HepG2 (cell line): ENCODE measurements at regions not wholly inside any gene's neighbourhood (a gene's known extent, or its start where the extent isn't known, plus 50 kb on each side); places are given as distances from the start of the nearest gene placed in this dataset.

ENCODE experiments used
- ATAC-seq: fragments of 200-7000 bp; cut with Tn5 transposase; 3 replicates; pipeline ENCODE4 v1.9.1; 2020; ENCODE audit warnings: mild to moderate bottlenecking, moderate library complexity
- BruUV-seq: library from RNA; stranded (reverse); fragments of 400-500 nt; replicated peaks from 2 replicates; lab custom pipeline; 2021; lab: Mats Ljungman, UMichigan
- CTCF ChIA-PET: fragments of 300-600 bp; formaldehyde crosslinking; extraction: SDS; loops from one replicate; lab custom pipeline; 2021; ENCODE audit warnings: low total read pairs, inconsistent platforms, low intra/inter-chr PET ratio; lab: Yijun Ruan, JAX
- POLR2A ChIA-PET: fragments of 350-600 bp; sonication (Branson Sonifier 250); formaldehyde crosslinking; loops from one replicate; lab custom pipeline; 2020; ENCODE audit warnings: antibody characterized with exemption, inconsistent platforms; lab: Yijun Ruan, JAX
- DNase-seq: peaks from one replicate; pipeline ENCODE4 v3.0.0-alpha.2; 2015; ENCODE audit warnings: low spot score
- FAIRE-seq: peaks from 3 replicates; lab custom pipeline; 2011; peaks lifted over from hg19 to GRCh38; lab: Jason Lieb, UNC
- H2AFZ ChIP-seq: one replicate; pipeline ENCODE4 v1.6.1; 2011; ENCODE audit warnings: low read length, inconsistent platforms
- H3K27ac ChIP-seq: fragments of 300-600 bp; 3 replicates; pipeline ENCODE4 v1.8.0; 2011; ENCODE audit warnings: mixed run types, mild to moderate bottlenecking, mixed read lengths, low read length, inconsistent platforms; ENCODE audit not compliant: insufficient read depth; ENCODE audit errors: extremely low read length
- H3K27me3 ChIP-seq, 2 experiments: fragments of 200-600 bp in 1 of 2; 2 replicates in 1 of 2; 3 replicates in 1 of 2; pipeline versions ENCODE4 v1.6.0 to v1.8.0; 2011; ENCODE audit warnings: low read length in 2 of 2, mild to moderate bottlenecking in 2 of 2, moderate library complexity in 2 of 2, inconsistent platforms in 1 of 2; ENCODE audit not compliant: insufficient read depth in 2 of 2, control insufficient read depth in 1 of 2
- H3K36me3 ChIP-seq, 2 experiments: fragments of 200-600 bp in 1 of 2; replicated peaks in 1 of 2; 2 replicates in 1 of 2; 3 replicates in 1 of 2; pipeline versions ENCODE4 v1.5.1 to v1.8.0; 2011; ENCODE audit warnings: low read length in 2 of 2, inconsistent platforms in 1 of 2; ENCODE audit not compliant: insufficient read depth in 2 of 2, control insufficient read depth in 1 of 2
- H3K4me1 ChIP-seq: 2 replicates; pipeline ENCODE4 v1.5.1; 2012; ENCODE audit warnings: low read length, inconsistent platforms; ENCODE audit not compliant: insufficient read depth
- H3K4me2 ChIP-seq: 2 replicates; pipeline ENCODE4 v1.6.0; 2011; ENCODE audit warnings: low read depth, low read length, inconsistent platforms
- H3K4me3 ChIP-seq, 3 experiments: fragments of 200-600 bp in 1 of 3; sonication (generic), shearing (Covaris generic) in 1 of 3; replicated peaks in 1 of 3; 2 replicates each; pipeline ENCODE4 v1.5.1; 2011 to 2016; ENCODE audit warnings: low read length in 3 of 3, inconsistent platforms in 2 of 3, low read depth in 2 of 3, mild to moderate bottlenecking in 2 of 3, control low read depth in 1 of 3, mixed read lengths in 1 of 3; ENCODE audit not compliant: insufficient read depth in 1 of 3
- H3K79me2 ChIP-seq: one replicate; pipeline ENCODE4 v1.6.1; 2011; ENCODE audit warnings: low read length, inconsistent platforms; ENCODE audit not compliant: insufficient read depth
- H3K9ac ChIP-seq: 2 replicates; pipeline ENCODE4 v1.6.0; 2011; ENCODE audit warnings: mild to moderate bottlenecking, low read depth, low read length, inconsistent platforms; ENCODE audit not compliant: insufficient read depth
- H3K9me3 ChIP-seq: 2 replicates; pipeline ENCODE4 v1.5.1; 2012; ENCODE audit warnings: mild to moderate bottlenecking, low read length
- H4K20me1 ChIP-seq: 2 replicates; pipeline ENCODE4 v1.6.0; 2011; ENCODE audit warnings: inconsistent platforms, mild to moderate bottlenecking, low read length, moderate library complexity; ENCODE audit not compliant: insufficient read depth
- ATM ChIP-seq: fragments of 450-650 bp; IDR thresholded peaks from 2 replicates; pipeline ENCODE4 v1.7.1; 2017; ENCODE audit warnings: mild to moderate bottlenecking, borderline replicate concordance
- HNRNPK ChIP-seq: fragments of 200-400 bp; formaldehyde crosslinking; IDR thresholded peaks from 2 replicates; pipeline ENCODE4 v1.6.1; 2018; ENCODE audit warnings: low read length, low read depth, moderate library complexity, mild to moderate bottlenecking; ENCODE audit not compliant: poor library complexity, severe bottlenecking
- SPEN ChIP-seq: sonication (generic); formaldehyde crosslinking; IDR thresholded peaks from 2 replicates; pipeline ENCODE4 v1.5.1; 2020; ENCODE audit warnings: low read depth, mild to moderate bottlenecking, missing genetic modification reagents
- ZFAT ChIP-seq: sonication (generic); formaldehyde crosslinking; conservative IDR thresholded peaks from 2 replicates; pipeline ENCODE4 v1.8.1; 2023; ENCODE audit warnings: missing genetic modification reagents, inconsistent platforms
- ZKSCAN1 ChIP-seq: fragments of 150-350 bp; IDR thresholded peaks from 2 replicates; pipeline ENCODE4 v1.6.1; 2014; ENCODE audit warnings: low read length
- ZNF10 ChIP-seq: sonication (generic); formaldehyde crosslinking; IDR thresholded peaks from 2 replicates; pipeline ENCODE4 v1.4.0; 2020; ENCODE audit warnings: mild to moderate bottlenecking, low read depth, missing genetic modification reagents, borderline replicate concordance
- ZNF615 ChIP-seq: sonication (generic); formaldehyde crosslinking; IDR thresholded peaks from 2 replicates; pipeline ENCODE4 v1.5.0; 2020; ENCODE audit warnings: mild to moderate bottlenecking, missing genetic modification reagents, borderline replicate concordance
- ZNF652 ChIP-seq: IDR thresholded peaks from 2 replicates; pipeline ENCODE4 v1.6.1; 2016; ENCODE audit warnings: low read depth, borderline replicate concordance
- ZNF775 ChIP-seq: sonication (generic); formaldehyde crosslinking; IDR thresholded peaks from 2 replicates; pipeline ENCODE4 v1.4.0; 2020; ENCODE audit warnings: missing genetic modification reagents, mild to moderate bottlenecking, moderate library complexity, borderline replicate concordance
- WGBS: methylation state at CpG from one replicate; pipeline ENCODE4 v1.1.6; 2017; ENCODE audit warnings: low lambda C conversion rate; 5-methylcytosine and 5-hydroxymethylcytosine counted together
- in situ Hi-C: cut with HindIII; loops from 2 replicates; pipeline ENCODE4 v1.10.0; 2017; ENCODE audit warnings: low pct_unique_long_range_greater_than_20kb; ENCODE audit not compliant: extremely low pct_ligation_motif_present
- intact Hi-C: fragments of 100-400 bp; cut with micrococcal nuclease; formaldehyde crosslinking; loops from one replicate; pipeline ENCODE4 v1.10.0; 2022; ENCODE audit not compliant: unreplicated experiment
- TF ChIP-seq, protein P1 (sequence below): sonication (generic); formaldehyde crosslinking; IDR thresholded peaks from 2 replicates; pipeline ENCODE4 v1.9.0; 2021; ENCODE audit warnings: mild to moderate bottlenecking, missing genetic modification reagents
- TF ChIP-seq, protein P2 (sequence below), 2 experiments: sonication (generic) in 1 of 2; formaldehyde crosslinking in 1 of 2; IDR thresholded peaks; 2 replicates each; pipeline versions ENCODE4 v1.4.0 to v1.6.1; 2016 to 2020; ENCODE audit warnings: borderline replicate concordance in 1 of 2, low read depth in 1 of 2, mild to moderate bottlenecking in 1 of 2, missing genetic modification reagents in 1 of 2
- TF ChIP-seq, protein P3 (sequence below): sonication (generic); formaldehyde crosslinking; IDR thresholded peaks from 2 replicates; pipeline ENCODE4 v1.5.0; 2020; ENCODE audit warnings: missing genetic modification reagents

DNA sequence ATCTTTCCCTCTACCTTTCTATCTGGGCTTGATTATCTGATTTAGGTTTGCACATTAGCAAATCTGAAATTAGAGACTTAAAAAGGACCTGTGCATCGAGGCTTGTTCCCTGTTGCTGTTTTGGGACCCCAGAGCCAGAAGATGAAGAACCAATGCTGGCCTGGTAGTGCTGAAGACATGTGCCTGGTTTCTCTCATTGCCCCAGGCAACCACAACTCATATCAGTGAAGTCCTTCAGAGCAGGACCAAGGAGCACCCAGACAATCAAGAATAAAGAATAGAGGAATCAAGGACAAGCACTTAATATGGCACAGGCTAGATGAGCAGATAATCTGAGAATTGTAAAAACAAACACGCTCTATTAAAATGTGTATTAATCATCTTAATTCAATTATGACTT, 362.7 kb downstream of the DMRTA1 start (continued):
- TF ChIP-seq, protein P1, sequence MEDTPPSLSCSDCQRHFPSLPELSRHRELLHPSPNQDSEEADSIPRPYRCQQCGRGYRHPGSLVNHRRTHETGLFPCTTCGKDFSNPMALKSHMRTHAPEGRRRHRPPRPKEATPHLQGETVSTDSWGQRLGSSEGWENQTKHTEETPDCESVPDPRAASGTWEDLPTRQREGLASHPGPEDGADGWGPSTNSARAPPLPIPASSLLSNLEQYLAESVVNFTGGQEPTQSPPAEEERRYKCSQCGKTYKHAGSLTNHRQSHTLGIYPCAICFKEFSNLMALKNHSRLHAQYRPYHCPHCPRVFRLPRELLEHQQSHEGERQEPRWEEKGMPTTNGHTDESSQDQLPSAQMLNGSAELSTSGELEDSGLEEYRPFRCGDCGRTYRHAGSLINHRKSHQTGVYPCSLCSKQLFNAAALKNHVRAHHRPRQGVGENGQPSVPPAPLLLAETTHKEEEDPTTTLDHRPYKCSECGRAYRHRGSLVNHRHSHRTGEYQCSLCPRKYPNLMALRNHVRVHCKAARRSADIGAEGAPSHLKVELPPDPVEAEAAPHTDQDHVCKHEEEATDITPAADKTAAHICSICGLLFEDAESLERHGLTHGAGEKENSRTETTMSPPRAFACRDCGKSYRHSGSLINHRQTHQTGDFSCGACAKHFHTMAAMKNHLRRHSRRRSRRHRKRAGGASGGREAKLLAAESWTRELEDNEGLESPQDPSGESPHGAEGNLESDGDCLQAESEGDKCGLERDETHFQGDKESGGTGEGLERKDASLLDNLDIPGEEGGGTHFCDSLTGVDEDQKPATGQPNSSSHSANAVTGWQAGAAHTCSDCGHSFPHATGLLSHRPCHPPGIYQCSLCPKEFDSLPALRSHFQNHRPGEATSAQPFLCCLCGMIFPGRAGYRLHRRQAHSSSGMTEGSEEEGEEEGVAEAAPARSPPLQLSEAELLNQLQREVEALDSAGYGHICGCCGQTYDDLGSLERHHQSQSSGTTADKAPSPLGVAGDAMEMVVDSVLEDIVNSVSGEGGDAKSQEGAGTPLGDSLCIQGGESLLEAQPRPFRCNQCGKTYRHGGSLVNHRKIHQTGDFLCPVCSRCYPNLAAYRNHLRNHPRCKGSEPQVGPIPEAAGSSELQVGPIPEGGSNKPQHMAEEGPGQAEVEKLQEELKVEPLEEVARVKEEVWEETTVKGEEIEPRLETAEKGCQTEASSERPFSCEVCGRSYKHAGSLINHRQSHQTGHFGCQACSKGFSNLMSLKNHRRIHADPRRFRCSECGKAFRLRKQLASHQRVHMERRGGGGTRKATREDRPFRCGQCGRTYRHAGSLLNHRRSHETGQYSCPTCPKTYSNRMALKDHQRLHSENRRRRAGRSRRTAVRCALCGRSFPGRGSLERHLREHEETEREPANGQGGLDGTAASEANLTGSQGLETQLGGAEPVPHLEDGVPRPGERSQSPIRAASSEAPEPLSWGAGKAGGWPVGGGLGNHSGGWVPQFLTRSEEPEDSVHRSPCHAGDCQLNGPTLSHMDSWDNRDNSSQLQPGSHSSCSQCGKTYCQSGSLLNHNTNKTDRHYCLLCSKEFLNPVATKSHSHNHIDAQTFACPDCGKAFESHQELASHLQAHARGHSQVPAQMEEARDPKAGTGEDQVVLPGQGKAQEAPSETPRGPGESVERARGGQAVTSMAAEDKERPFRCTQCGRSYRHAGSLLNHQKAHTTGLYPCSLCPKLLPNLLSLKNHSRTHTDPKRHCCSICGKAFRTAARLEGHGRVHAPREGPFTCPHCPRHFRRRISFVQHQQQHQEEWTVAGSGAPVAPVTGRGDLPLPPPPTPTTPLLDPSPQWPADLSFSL (CRISPR knock-in tag): no peak
- TF ChIP-seq ZFAT (no peak), ZKSCAN1 (no peak), ATM (no peak)
- TF ChIP-seq, all 625 proteins: peak for 0

DNA sequence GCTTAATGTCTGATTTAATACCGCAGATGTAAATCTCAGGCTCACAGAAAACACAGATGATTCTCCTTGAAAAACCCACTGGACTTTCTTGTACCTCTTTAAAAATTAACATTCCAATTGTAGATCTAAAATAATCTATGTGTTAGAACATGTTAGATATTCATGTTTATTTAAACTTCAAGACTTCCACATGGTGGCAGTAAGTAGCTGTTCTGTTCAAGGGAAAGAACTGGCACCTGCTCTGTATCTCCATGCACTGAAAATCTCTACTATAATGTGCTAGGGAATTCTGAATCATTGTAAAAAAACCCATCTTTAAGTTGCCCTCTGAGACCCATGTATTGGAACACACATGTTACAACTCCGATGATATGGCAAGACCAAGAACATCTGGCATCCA, 366.9 kb downstream of the DMRTA1 start:
- Histone ChIP-seq H3K27ac (no peak overlapping the region), H3K9me3 (peaks cover 57% of the 10 kb centered on the region), H2AFZ (no peak overlapping the region), H3K36me3 (no peaks in the 10 kb centered on the region), H3K27me3 (no peaks in the 10 kb centered on the region), H4K20me1 (no peaks in the 10 kb centered on the region), H3K4me1 (no peaks in the 10 kb centered on the region), H3K9ac (no peak overlapping the region), H3K79me2 (no peaks in the 10 kb centered on the region), H3K4me2 (no peak overlapping the region), H3K4me3 (no peak overlapping the region)
- CTCF ChIA-PET: no interaction called here
- in situ Hi-C loops (no loop called here), intact Hi-C loops (no loop called here)
- BruUV-seq: no TSS peak
- WGBS: 50% methylated on average over 2 of the region's 2 CpGs
- POLR2A ChIA-PET: no interaction called here
- FAIRE-seq (no peak), ATAC-seq (no peak), DNase-seq (peak; percentile 2)
- TF ChIP-seq ZNF652 (CRISPR knock-in tag) (no peak), ZNF615 (CRISPR knock-in tag) (no peak), ZNF775 (CRISPR knock-in tag) (no peak), SPEN (CRISPR knock-in tag) (no peak), HNRNPK (no peak), ZNF10 (CRISPR knock-in tag) (no peak)
- TF ChIP-seq, protein P2, sequence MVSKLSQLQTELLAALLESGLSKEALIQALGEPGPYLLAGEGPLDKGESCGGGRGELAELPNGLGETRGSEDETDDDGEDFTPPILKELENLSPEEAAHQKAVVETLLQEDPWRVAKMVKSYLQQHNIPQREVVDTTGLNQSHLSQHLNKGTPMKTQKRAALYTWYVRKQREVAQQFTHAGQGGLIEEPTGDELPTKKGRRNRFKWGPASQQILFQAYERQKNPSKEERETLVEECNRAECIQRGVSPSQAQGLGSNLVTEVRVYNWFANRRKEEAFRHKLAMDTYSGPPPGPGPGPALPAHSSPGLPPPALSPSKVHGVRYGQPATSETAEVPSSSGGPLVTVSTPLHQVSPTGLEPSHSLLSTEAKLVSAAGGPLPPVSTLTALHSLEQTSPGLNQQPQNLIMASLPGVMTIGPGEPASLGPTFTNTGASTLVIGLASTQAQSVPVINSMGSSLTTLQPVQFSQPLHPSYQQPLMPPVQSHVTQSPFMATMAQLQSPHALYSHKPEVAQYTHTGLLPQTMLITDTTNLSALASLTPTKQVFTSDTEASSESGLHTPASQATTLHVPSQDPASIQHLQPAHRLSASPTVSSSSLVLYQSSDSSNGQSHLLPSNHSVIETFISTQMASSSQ (IDR thresholded peaks at IDR 0.05; ENCODE audit: low read depth): no peak
- TF ChIP-seq, protein P2 (CRISPR knock-in tag; IDR thresholded peaks at IDR 0.05; ENCODE audit: borderline replicate concordance): no peak
- TF ChIP-seq, protein P3, sequence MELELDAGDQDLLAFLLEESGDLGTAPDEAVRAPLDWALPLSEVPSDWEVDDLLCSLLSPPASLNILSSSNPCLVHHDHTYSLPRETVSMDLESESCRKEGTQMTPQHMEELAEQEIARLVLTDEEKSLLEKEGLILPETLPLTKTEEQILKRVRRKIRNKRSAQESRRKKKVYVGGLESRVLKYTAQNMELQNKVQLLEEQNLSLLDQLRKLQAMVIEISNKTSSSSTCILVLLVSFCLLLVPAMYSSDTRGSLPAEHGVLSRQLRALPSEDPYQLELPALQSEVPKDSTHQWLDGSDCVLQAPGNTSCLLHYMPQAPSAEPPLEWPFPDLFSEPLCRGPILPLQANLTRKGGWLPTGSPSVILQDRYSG (CRISPR knock-in tag): no peak
